Psoas muscle (tissue), 7 donors: ENCODE measurements at regions not wholly inside any gene's neighbourhood (a gene's known extent, or its start where the extent isn't known, plus 50 kb on each side); places are given as distances from the start of the nearest gene placed in this dataset.

ENCODE experiments used
- ATAC-seq, 4 donors: fragments of 200-7000 bp; cut with Tn5 transposase; one replicate each; pipeline ENCODE4 v1.9.1; 2020; ENCODE audit warnings: moderate library complexity in 3 of 4, mild to moderate bottlenecking in 2 of 4
- DNase-seq, 2 donors: peaks; one replicate each; pipeline ENCODE4 v3.0.0-alpha.2; 2020
- H3K27ac ChIP-seq: fragments of 200-600 bp; one replicate; pipeline ENCODE4 v1.8.0; 2022
- H3K27me3 ChIP-seq, 3 donors: fragments of 200-600 bp in 1 of 3; one replicate each; pipeline versions ENCODE4 v1.6.1 to v1.8.0; 2013 to 2022; ENCODE audit warnings: low read length in 2 of 3, mild to moderate bottlenecking in 2 of 3, moderate library complexity in 1 of 3; ENCODE audit not compliant: insufficient read depth in 3 of 3
- H3K36me3 ChIP-seq, 2 donors: fragments of 200-600 bp in 1 of 2; one replicate each; pipeline versions ENCODE4 v1.6.1 to v1.8.0; 2013 to 2022; ENCODE audit warnings: low read depth in 1 of 2, mild to moderate bottlenecking in 1 of 2, moderate library complexity in 1 of 2; ENCODE audit not compliant: insufficient read depth in 1 of 2
- H3K4me1 ChIP-seq: fragments of 200-600 bp; one replicate; pipeline ENCODE4 v1.8.0; 2022
- H3K4me3 ChIP-seq: fragments of 200-600 bp; one replicate; pipeline ENCODE4 v1.8.0; 2022; ENCODE audit warnings: mild to moderate bottlenecking
- H3K9me3 ChIP-seq: fragments of 200-600 bp; one replicate; pipeline ENCODE4 v1.8.0; 2022
- CTCF ChIP-seq: fragments of 200-600 bp; IDR thresholded peaks from one replicate; pipeline ENCODE4 v1.8.0; 2022; ENCODE audit warnings: antibody characterized with exemption
- WGBS, 3 donors: extraction: QIAGEN DNeasy Blood & Tissue Kit; methylation state at CpG; one replicate each; pipeline versions ENCODE4 v1.1.6 to v1.1.7; 2013; 5-methylcytosine and 5-hydroxymethylcytosine counted together
- intact Hi-C, 2 donors: fragments of 100-400 bp; cut with DNase I; formaldehyde crosslinking; loops; one replicate each; pipeline versions ENCODE4 v1.11.0 to v1.14.2; 2022
- donor health status: healthy with polysubstance abuse.
- donor health status: DM: no; HTN: no; CAD: no; lungs with moderate emphysema.
- donor health status: Bipolar disorder and iron deficiency.
- donor health status: healthy.
- donor health status: DM: yes; HTN: yes; CAD: no.
- donor health status: DM: no; HTN: no; CAD: no.
- donor health status: DM: yes; HTN: yes; CAD: no.

GRCh38 chr13:68292601-68293000 is 1062.5 kb upstream of the PCDH9 start:
- Histone ChIP-seq H3K36me3 (no peaks in the 10 kb centered on the region), H3K27ac (no peak overlapping the region), H3K4me3 (no peak overlapping the region), H3K9me3 (no peaks in the 10 kb centered on the region), H3K27me3 (no peaks in the 10 kb centered on the region), H3K4me1 (no peaks in the 10 kb centered on the region)
- TF ChIP-seq CTCF: no peak
- WGBS, 3 donors: 73 to 85% (median 78%) methylated on average over 2 of the region's 2 CpGs
- no peak for ATAC-seq
- intact Hi-C loops: no loop called here
- DNase-seq: no peak

- TF ChIP-seq CTCF: no peak
- H3K4me3 ChIP-seq: no peak overlapping the region
- 72 to 75% (median 73%) methylated on average over 4 of the region's 4 CpGs for WGBS, 3 donors
- H3K4me1 ChIP-seq: no peaks in the 10 kb centered on the region
- H3K27ac ChIP-seq: no peak overlapping the region
- no peaks in the 10 kb centered on the region for H3K9me3 ChIP-seq
- DNase-seq (peak in 1 of 2 donors; percentile 24), ATAC-seq (no peak)
- no peaks in the 10 kb centered on the region for H3K36me3 ChIP-seq
- intact Hi-C loops: no loop called here
- H3K27me3 ChIP-seq: no peaks in the 10 kb centered on the region
Observed at GRCh38 chr13:68291595-68291994, 1061.5 kb upstream of the PCDH9 start.

GRCh38 chr13:68275758-68276157 is 1045.6 kb upstream of the PCDH9 start:
- Histone ChIP-seq H3K4me1 (no peaks in the 10 kb centered on the region), H3K9me3 (no peaks in the 10 kb centered on the region), H3K27ac (no peak overlapping the region), H3K4me3 (no peak overlapping the region), H3K36me3 (no peaks in the 10 kb centered on the region), H3K27me3 (no peaks in the 10 kb centered on the region)
- ATAC-seq (no peak), DNase-seq (no peak)
- TF ChIP-seq CTCF: no peak
- 87 to 97% (median 88%) methylated on average over 1 of the region's 1 CpG for WGBS, 3 donors
- intact Hi-C loops: no loop called here

- Histone ChIP-seq H3K4me3 (no peak overlapping the region), H3K4me1 (no peaks in the 10 kb centered on the region), H3K27me3 (no peaks in the 10 kb centered on the region), H3K9me3 (no peaks in the 10 kb centered on the region), H3K36me3 (no peaks in the 10 kb centered on the region), H3K27ac (no peak overlapping the region)
- intact Hi-C loops: no loop called here
- no peak for DNase-seq
- no peak for TF ChIP-seq CTCF
- WGBS, 3 donors: 94 to 95% (median 95%) methylated on average over 14 of the region's 14 CpGs
- no peak for ATAC-seq
Observed at GRCh38 chr13:68272652-68273051, 1042.5 kb upstream of the PCDH9 start.

GRCh38 chr13:68264692-68265091 is 1034.6 kb upstream of the PCDH9 start:
- Histone ChIP-seq H3K27me3 (no peaks in the 10 kb centered on the region), H3K9me3 (no peaks in the 10 kb centered on the region), H3K27ac (no peak overlapping the region), H3K4me1 (no peaks in the 10 kb centered on the region), H3K36me3 (no peaks in the 10 kb centered on the region), H3K4me3 (no peak overlapping the region)
- ATAC-seq (no peak), DNase-seq (no peak)
- intact Hi-C loops: loop anchor here in 1 of 2 donors (5.0 kb wide), 1 partner anchor 332 kb away; no protein-coding TSS in a partner anchor
- 79 to 83% (median 82%) methylated on average over 2 of the region's 2 CpGs for WGBS, 3 donors
- TF ChIP-seq CTCF: no peak
